PC-9 (cell line): ENCODE measurements at regions not wholly inside any gene's neighbourhood (a gene's known extent, or its start where the extent isn't known, plus 50 kb on each side); places are given as distances from the start of the nearest gene placed in this dataset.

Experiments
- BruUV-seq: library from RNA; stranded (reverse); fragments of 400-500 nt; replicated peaks from 2 replicates; lab custom pipeline; 2021; lab: Mats Ljungman, UMichigan
- CTCF ChIA-PET: fragments of 300-600 bp; sonication (Branson Sonifier 250); formaldehyde crosslinking; loops from one replicate; lab custom pipeline; 2022; ENCODE audit warnings: antibody characterized with exemption; lab: Charles Lee
- POLR2A ChIA-PET: fragments of 300-600 bp; sonication (Branson Sonifier 250); formaldehyde crosslinking; loops from one replicate; lab custom pipeline; 2022; ENCODE audit warnings: antibody characterized with exemption; ENCODE audit not compliant: unreplicated experiment; lab: Charles Lee
- DNase-seq, 2 experiments: peaks; one replicate each; pipeline versions ENCODE4 v3.0.0 to v3.0.0-alpha.2; 2015 to 2022; ENCODE audit warnings: mixed read lengths in 1 of 2
- H2AFZ ChIP-seq: fragments of 200-600 bp; sonication (generic); 2 replicates; pipeline ENCODE4 v1.8.1; 2017; ENCODE audit warnings: antibody characterized with exemption
- H3F3A ChIP-seq: fragments of 200-600 bp; sonication (generic); 2 replicates; pipeline ENCODE4 v1.8.1; 2017; ENCODE audit warnings: antibody characterized with exemption, mild to moderate bottlenecking, low read depth; ENCODE audit not compliant: insufficient read depth
- H3K27ac ChIP-seq: fragments of 200-600 bp; sonication (generic); 2 replicates; pipeline ENCODE4 v1.6.1; 2016; ENCODE audit warnings: mixed run types
- H3K27me3 ChIP-seq: fragments of 200-600 bp; sonication (generic); 2 replicates; pipeline ENCODE4 v1.6.1; 2016; ENCODE audit warnings: low read depth, mixed run types; ENCODE audit not compliant: insufficient read depth
- H3K36me3 ChIP-seq: fragments of 200-600 bp; sonication (generic); 2 replicates; pipeline ENCODE4 v1.6.1; 2016; ENCODE audit warnings: low read depth, mixed run types
- H3K4me1 ChIP-seq: fragments of 200-600 bp; sonication (generic); replicated peaks from 2 replicates; pipeline ENCODE4 v1.6.1; 2016; ENCODE audit warnings: mixed run types; ENCODE audit not compliant: insufficient read depth
- H3K4me2 ChIP-seq: fragments of 200-600 bp; sonication (generic); 2 replicates; pipeline ENCODE4 v1.6.1; 2017; ENCODE audit warnings: mixed run types
- H3K4me3 ChIP-seq: fragments of 200-600 bp; sonication (generic); 2 replicates; pipeline ENCODE4 v1.6.1; 2016; ENCODE audit warnings: mixed run types
- H3K79me2 ChIP-seq: fragments of 200-600 bp; sonication (generic); 2 replicates; pipeline ENCODE4 v1.6.1; 2017; ENCODE audit warnings: low read depth, mixed run types
- H3K9me2 ChIP-seq: fragments of 200-600 bp; sonication (generic); 2 replicates; pipeline ENCODE4 v1.8.1; 2017; ENCODE audit warnings: mild to moderate bottlenecking; ENCODE audit not compliant: insufficient read depth
- H3K9me3 ChIP-seq: fragments of 200-600 bp; sonication (generic); 2 replicates; pipeline ENCODE4 v1.8.1; 2016; ENCODE audit warnings: low read depth; ENCODE audit not compliant: insufficient read depth
- H4K20me1 ChIP-seq: fragments of 200-600 bp; sonication (generic); 2 replicates; pipeline ENCODE4 v1.8.1; 2017; ENCODE audit not compliant: insufficient read depth
- EZH2 ChIP-seq: fragments of 200-600 bp; sonication (generic); IDR thresholded peaks from 2 replicates; pipeline ENCODE4 v1.8.0; 2017; ENCODE audit warnings: antibody characterized with exemption, low read depth
- intact Hi-C: fragments of 100-400 bp; cut with micrococcal nuclease; formaldehyde crosslinking; loops from one replicate; pipeline ENCODE4 v1.10.0; 2022; ENCODE audit not compliant: unreplicated experiment
- TF ChIP-seq, protein P1 (sequence below): fragments of 200-600 bp; sonication (generic); conservative IDR thresholded peaks from 2 replicates; pipeline ENCODE4 v1.6.1; 2017; ENCODE audit warnings: mixed run types, antibody characterized with exemption, mild to moderate bottlenecking, moderate library complexity

- CTCF ChIA-PET: no interaction called here
- H2AFZ ChIP-seq: no peak overlapping the region
- H3K27me3 ChIP-seq: peaks cover 87% of the 10 kb centered on the region
- POLR2A ChIA-PET: no interaction called here
- H3K79me2 ChIP-seq: no peaks in the 10 kb centered on the region
- no TSS peak for BruUV-seq
- H3F3A ChIP-seq: no peaks in the 10 kb centered on the region
- no peak overlapping the region for H3K4me3 ChIP-seq
- no peaks in the 10 kb centered on the region for H3K36me3 ChIP-seq
- no peaks in the 10 kb centered on the region for H3K9me2 ChIP-seq
- intact Hi-C loops: no loop called here
- H3K4me1 ChIP-seq: no peaks in the 10 kb centered on the region
- DNase-seq: no peak
- no peak overlapping the region for H3K4me2 ChIP-seq
- no peaks in the 10 kb centered on the region for H3K9me3 ChIP-seq
- no peaks in the 10 kb centered on the region; the same call in 1 of the 2 replicates for H4K20me1 ChIP-seq
- no peak for TF ChIP-seq EZH2
- TF ChIP-seq, protein P1, sequence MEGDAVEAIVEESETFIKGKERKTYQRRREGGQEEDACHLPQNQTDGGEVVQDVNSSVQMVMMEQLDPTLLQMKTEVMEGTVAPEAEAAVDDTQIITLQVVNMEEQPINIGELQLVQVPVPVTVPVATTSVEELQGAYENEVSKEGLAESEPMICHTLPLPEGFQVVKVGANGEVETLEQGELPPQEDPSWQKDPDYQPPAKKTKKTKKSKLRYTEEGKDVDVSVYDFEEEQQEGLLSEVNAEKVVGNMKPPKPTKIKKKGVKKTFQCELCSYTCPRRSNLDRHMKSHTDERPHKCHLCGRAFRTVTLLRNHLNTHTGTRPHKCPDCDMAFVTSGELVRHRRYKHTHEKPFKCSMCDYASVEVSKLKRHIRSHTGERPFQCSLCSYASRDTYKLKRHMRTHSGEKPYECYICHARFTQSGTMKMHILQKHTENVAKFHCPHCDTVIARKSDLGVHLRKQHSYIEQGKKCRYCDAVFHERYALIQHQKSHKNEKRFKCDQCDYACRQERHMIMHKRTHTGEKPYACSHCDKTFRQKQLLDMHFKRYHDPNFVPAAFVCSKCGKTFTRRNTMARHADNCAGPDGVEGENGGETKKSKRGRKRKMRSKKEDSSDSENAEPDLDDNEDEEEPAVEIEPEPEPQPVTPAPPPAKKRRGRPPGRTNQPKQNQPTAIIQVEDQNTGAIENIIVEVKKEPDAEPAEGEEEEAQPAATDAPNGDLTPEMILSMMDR: no peak
- no peak overlapping the region for H3K27ac ChIP-seq
Measured at GRCh38 chr5:4901924-4902323, 238.2 kb upstream of the ADAMTS16 start.

DNA sequence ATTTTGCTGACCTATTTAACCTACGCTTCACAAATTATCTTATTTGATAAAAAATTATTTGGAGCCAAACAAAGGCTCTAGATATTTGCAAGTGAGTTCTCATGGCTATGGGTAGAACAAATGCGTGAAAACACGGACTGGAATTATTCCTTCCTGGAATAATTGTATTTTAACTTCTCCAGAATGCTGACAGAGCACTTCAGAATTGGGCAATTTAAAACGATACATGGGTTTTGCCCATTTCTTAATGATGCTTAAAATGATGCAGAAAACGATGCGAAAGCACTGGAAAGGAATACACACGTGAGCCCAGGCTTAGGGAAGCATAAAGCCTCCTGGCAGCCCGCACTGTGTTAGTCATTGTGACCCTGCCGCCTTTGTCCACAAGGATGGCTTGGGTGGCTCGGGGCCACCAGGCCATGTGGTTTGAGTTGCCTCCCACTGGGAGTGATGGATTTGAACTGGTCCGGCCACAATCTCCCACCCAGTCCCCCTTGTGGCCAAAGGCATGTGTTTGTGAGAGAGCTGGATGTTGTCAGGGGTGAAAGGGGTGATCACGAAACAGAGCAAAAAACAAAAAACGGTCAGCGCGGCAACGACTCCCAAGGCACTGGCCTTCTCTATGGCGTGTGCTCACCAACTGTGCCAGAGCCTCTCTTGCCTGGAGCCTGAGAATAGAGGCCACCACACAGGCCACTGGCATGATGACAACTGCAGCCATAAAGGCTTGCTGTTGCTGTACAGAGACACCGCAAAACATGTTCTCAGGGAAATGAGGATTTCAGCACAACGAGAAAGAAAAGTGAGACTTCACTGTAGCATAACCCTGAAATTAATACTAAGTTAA lies 234.2 kb upstream of the ADAMTS16 start:
- TF ChIP-seq EZH2: no peak
- TF ChIP-seq, protein P1: no peak
- ChIA-PET POLR2A (no interaction called here), CTCF (no interaction called here)
- DNase-seq: no peak
- Histone ChIP-seq H3K27ac (no peak overlapping the region), H3K4me3 (no peak overlapping the region), H3K9me2 (no peaks in the 10 kb centered on the region), H2AFZ (no peak overlapping the region), H4K20me1 (no peaks in the 10 kb centered on the region), H3K4me1 (no peaks in the 10 kb centered on the region), H3K4me2 (no peak overlapping the region), H3F3A (no peaks in the 10 kb centered on the region), H3K36me3 (no peaks in the 10 kb centered on the region), H3K27me3 (peaks cover 76% of the 10 kb centered on the region), H3K9me3 (no peaks in the 10 kb centered on the region), H3K79me2 (no peaks in the 10 kb centered on the region)
- BruUV-seq: no TSS peak
- intact Hi-C loops: no loop called here

- no peaks in the 10 kb centered on the region for H3F3A ChIP-seq
- no peaks in the 10 kb centered on the region for H3K9me3 ChIP-seq
- H3K36me3 ChIP-seq: no peaks in the 10 kb centered on the region
- no peak overlapping the region for H3K27ac ChIP-seq
- no peaks in the 10 kb centered on the region for H3K4me1 ChIP-seq
- TF ChIP-seq, protein P1: no peak
- no peak for TF ChIP-seq EZH2
- ChIA-PET POLR2A (no interaction called here), CTCF (no interaction called here)
- H3K4me2 ChIP-seq: no peak overlapping the region
- no peak overlapping the region for H3K4me3 ChIP-seq
- BruUV-seq: no TSS peak
- intact Hi-C loops: no loop called here
- no peaks in the 10 kb centered on the region for H3K79me2 ChIP-seq
- no peak for DNase-seq
- no peaks in the 10 kb centered on the region for H3K9me2 ChIP-seq
- peaks cover 68% of the 10 kb centered on the region for H3K27me3 ChIP-seq
- no peak overlapping the region for H2AFZ ChIP-seq
- no peaks in the 10 kb centered on the region for H4K20me1 ChIP-seq
Measured at GRCh38 chr5:4906786-4907185, 233.3 kb upstream of the ADAMTS16 start.
